GM21723 (cell line): ENCODE measurements at regions not wholly inside any gene's neighbourhood (a gene's known extent, or its start where the extent isn't known, plus 50 kb on each side); places are given as distances from the start of the nearest gene placed in this dataset.

Source experiments
- ATAC-seq: cut with Tn5 transposase; IDR thresholded peaks from one replicate; pipeline ENCODE4 v1.9.1; 2021; ENCODE audit warnings: mild to moderate bottlenecking, moderate library complexity; ENCODE audit not compliant: unreplicated experiment

DNA sequence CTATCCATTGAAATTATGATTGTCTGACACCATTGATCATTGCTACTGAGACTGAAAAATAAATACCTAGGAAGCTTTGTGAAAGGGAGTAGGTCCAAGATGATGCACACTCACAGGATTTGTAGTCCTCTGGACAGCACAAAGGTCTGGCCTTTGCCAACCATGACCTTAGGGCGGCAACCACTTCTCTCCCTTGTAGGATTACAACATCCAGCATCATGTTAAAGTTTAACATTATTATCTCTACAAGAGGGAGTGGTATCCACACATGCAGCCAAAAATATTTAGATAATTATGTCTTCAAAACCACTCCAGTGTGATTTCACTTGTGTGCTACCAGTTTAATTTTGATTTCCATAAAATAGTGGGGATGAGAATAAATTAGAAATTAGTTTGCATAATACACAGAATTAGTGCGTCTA is 51.1 kb upstream of the NHSL1 start:
- ATAC-seq, result no peak

DNA sequence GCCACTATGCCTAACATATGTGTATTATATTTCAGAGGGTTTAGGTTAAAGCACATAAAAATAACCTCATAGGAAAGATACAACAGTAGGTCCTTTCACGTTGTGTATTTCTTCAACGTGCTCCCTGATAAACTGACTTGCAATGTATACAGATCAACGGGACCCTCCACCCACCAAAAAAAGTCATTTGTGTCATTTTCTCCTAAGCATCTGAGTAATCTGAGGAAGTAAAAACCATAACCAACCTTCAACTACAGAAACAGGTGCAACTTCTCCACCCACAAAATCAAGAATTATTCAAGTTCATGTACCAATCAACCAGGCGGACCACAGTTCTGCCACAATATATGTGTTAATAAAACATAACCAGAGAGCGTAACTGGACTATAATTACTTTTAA is 54.9 kb upstream of the NHSL1 start:
- no peak for ATAC-seq

DNA sequence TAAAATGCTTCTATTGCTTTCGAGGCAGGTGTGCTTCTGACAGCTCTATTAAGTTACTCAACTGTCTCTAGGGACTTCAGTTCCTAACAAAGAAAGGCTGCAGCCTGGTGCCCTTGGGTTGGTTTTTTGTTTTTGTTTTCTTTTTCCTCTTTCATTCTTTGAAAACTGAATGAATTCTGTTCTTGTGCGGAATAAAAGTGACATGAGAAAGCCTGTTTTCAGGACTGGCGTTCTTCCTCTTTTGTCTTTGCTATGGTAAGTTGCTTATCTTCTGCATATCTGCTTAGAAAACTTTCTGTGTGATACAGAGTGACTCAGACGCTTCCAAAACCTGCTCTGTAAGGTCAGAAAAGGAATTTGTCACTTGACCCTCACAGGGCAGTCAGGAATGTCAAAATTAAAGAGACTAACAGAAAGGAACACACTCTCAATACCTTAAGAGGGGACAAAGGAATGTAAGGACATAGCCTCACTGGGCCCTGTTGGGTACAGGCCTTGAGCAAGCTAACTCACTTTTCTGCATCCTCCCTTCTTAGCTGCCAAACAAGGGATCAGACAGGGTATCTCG is 56.2 kb upstream of the NHSL1 start:
- ATAC-seq, result no peak

DNA sequence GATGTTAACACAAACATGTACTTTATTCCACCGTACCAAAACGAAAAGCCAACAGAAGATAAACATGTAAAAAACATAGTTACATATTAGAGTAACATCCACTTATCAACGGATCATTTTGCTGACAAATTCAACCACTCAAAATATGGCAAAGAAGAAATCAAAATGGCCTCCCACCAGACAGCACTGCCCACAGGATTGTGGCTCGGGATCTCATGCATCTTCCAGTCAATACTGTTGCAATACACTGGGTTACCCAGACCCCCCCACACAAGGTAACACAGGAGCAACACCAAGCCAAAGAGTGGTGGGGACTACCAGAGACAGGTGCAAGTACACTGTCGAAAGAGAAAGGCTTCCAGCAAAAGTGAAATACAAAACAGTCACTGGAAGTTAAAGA is 57.9 kb upstream of the NHSL1 start:
- no peak for ATAC-seq

DNA sequence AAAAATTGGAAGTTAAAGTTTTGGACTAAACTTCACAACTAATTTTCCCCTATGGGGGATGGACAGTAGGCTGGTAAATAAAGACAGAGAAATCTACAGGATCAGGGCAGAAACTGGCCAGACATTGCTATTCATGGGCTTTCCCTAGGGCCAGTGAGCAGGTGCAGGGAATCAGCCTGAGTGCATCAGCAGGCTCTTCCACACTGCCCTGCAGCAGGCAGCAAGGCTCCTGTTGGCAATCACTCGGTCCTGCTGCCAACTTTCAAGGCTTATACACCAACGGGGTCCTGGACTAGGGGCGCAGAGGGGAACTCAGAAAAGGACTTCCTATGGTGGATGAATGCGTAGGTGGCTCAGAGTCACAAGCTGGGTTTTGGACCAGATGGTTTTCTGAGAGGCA is 59.8 kb upstream of the NHSL1 start:
- no peak for ATAC-seq

DNA sequence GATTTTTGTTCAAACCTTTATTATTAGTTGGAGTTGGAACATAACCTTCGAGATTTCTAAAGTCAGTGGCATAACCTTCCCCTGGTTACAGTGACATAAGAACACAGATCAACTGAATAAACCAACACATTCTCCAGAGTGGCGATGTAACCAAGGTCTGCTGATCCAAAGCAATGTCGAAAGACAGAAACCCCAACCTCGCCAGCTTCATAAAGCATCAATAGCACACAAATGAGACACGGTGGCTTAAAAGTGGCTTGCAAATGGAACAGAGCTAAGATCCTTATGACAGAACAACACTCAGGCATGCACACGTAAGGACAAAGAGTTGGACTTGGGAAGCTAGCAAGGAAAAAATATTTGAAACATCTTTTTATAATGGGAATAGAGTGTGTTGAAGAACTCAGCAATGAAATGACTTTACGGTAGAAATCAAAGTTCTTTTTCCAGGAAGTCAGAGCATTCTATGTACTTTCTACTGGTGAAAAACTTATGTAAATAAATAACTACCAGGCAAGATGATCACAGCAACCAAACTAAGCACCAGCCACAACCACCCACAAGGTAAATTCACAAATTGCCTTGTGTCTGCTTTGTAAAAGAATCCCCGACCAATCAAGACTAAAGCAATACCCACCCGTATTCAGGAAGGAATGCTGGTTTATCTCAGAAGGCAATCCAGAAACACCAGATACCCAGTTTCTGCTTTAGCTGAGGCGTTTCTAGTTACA is 61.0 kb upstream of the NHSL1 start:
- ATAC-seq, result no peak

DNA sequence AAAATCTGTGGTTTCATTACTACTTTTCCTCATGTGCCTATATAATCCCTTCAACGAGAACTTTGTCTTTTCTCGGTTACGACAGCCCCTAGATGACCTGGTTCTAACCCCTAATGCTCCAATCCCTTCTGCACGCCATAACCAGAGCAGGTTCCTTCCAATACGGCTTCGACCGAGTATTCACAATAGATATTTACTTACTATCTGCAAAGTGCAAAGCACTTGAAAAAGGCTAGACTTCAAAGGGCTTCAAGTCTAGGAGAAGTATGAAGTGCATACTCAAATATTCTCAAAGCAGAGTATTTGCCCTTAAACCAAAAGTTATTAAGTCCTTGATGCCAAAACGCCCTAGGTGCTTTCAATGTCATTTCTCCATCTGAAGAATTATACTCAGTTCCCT is 63.4 kb upstream of the NHSL1 start:
- no peak for ATAC-seq

DNA sequence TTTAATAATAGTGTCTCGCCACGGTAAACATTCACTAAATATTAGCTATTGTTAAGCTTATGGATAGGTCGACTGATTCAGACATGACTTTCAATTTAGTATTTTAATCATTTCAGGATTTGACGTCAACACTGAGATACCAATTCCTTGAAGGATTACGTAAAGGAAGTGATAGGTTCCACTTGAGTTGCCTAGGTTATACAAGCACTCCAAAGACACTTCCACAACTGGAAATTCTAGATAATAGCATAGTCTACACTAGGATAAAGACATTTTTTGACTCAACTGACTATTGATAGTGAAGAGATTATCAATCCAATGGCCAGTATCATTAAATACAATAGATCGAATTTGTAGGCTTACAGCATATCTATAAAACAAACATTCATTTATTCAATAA is 63.9 kb upstream of the NHSL1 start:
- ATAC-seq, result no peak

DNA sequence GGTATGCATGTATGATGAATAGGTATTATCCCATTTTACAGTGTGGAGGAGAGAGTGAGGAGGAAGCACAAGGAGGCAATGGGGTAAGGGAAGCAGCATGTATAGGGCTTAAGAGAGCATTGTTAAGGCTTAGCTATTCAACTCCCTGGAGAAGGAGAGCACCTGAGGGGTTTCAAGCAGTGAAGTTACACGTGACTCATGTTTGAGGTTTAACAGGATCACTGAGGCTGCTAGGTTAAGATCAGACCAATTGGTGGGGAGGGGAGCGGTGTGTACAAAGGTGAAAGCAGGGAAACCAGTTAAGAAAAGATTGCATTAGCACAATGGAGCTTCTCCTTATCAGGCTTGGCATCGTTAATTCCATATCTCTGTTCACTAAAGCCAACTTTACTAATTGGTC is 64.4 kb upstream of the NHSL1 start:
- ATAC-seq, result no peak

DNA sequence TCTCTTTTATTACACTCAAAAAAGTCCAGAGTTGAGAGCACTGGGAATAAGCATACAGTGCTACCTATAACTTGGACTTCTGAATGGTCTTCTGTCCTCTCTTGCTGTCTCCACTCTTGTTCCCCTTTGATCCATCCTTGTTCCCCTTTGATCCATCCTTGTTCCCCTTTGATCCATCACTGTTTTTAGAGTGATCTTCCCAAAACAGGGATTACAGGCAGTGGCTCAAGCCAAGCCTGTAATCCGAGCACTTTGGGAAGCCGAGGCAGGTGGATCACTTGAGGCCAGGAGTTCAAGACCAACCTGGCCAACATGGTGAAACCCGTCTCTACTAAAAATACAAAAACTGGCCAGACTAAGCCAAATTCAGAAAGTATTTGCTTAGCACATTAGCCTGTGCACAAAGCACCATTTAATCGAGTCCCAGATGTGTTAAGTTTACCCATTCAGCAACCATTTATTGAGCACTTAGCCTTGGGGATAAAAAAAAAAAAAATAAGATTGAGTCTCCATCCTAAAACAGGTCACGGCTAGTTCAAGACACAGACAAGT is 65.0 kb upstream of the NHSL1 start:
- ATAC-seq, result no peak

DNA sequence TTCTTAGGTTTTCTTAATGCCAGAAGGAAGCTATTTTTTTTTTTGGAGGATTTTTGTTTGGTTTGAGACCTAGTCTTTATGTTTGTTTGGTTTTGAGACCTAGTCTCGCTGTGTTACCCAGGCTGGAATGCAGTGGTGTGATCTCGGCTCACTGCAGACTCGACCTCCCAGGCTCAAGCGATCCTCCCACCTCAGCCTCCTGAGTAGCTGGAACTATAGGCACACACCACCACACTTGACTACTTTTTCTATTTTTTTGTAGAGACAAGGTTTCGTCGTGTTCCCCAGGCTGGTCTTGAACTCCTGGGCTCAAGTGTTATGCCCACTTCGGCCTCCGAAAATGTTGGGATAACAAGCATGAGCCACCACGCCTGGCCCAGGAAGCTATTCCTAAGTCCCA is 67.8 kb upstream of the NHSL1 start:
- no peak for ATAC-seq

DNA sequence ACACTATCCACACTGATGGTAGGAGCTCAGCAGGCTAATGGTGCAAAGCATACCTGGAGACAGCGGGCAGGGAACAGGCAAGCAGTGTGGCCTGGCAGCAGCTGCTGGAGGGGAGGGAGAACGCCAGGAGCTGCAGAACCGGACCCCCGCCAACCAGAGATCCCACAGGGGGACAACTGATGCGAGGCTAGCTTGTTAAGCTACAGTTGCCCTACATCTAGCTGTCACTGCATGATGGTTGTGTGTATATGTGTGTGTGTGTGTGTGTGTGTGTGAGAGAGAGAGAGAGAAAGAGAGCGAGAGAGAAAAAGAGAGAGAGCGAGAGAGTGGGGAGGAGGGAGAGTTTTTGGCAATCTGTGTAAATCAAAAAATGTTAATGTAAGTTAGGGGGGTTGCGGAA is 69.7 kb upstream of the NHSL1 start:
- ATAC-seq, result no peak

DNA sequence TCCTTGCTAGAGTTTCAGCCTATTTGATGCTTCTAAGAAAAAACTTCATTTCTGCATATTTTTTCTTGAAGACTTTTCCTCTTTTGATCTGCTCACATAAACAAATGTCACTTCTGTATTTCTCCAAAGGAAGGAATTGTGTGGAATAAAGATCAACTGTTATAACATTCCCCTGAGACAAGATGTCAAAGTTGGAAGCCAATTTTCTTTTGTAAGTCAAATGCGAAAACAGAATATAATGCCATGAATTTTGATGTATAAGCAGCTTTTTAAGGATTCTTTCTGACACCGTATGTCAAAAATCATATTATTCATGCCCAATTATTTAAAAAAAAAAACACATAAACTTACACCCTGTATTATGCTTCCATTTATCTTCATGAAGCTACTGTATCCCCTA is 70.3 kb upstream of the NHSL1 start:
- ATAC-seq, result no peak

DNA sequence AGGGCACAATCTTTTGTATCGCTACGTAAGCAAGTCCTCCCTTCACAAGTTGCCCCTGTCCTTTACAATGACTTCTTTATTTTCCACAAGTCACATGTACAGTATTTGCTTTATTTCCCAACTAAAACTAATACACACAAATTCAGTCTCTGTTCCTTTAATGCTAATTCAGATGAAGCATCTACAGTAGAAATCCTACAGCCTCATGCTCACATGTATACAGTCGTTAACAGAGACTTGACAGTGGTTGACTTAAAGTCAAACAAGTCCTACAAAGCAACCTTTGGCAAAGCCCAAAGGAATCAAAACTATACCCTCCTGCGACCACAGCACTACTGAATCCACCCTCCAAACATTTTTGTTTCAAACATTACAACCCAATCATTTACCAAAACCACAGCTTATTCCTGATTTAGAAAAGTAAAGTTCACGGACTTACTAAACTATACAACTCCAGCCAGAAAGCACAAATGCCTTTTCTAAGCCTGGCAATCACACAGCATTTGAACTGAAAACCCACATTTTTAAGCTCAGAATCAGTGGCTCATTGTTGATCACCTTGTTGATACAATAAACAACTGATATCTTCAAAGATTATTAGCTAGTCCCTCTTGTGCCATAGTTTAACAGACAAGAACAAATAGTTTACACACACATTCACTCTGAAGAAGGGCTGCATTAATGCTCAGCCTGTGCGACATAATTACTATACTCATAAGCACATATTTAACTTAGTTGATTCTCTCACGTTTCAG is 70.9 kb upstream of the NHSL1 start:
- ATAC-seq, result no peak

DNA sequence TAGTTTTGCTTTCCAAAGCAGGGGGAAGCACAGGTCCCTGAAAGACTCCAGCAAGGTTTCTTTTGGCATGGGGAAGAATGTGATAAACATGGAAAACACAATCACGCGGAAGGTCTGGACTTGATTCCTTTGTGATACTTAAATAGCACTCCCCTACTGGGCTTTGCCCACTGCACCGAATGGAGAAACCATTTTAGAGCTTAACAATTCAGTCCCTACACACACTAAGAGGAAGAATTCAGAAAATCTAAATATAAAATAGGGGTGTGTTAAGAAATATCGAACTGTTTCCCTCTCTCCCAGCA is 71.4 kb upstream of the NHSL1 start:
- no peak for ATAC-seq

DNA sequence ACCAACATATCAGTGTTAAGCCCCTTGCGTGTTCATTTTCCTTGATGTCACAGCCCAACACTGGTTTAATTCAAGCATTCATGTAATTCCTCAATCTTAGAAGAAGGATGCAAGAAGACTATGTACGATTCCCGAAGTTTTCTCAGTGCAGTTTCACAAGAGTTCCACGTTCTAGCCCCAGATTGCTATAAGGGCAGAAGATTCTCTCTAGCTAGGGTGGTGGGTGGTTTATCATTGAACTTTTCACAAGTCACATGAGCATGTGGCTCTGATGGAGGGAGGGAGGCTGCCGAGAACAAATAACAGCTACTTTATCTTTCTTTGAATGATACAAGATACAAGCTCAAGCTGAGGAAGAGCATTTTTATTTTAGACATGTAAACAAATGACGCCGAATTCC is 71.9 kb upstream of the NHSL1 start:
- no peak for ATAC-seq

DNA sequence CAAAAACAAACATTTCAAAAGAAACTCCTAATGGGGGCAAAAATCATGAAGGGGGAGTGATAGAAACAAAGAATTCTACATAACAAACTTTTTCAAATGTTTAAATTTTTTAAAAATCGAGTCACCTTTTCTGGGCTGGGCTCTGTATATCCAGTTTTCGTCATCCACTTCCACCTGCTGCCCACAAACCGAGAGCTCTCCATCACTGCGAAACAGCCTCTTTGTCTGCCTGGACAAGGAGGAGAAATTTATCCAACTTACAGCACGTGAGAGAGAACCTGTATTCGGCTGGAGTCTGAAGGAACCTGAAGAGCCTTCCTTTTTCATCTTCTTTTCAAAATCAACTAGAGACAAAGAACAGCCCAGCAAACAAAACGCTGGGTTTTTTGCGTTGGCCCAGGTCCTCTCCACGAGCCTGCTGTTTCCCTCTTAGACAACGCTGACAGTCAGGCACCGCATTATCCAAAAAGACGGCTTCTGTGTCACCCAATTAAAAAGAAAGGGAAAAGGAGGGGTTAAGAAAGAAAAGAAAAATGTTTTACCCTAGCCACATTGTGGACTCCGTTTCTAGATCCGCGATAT is 72.4 kb upstream of the NHSL1 start:
- no peak for ATAC-seq

DNA sequence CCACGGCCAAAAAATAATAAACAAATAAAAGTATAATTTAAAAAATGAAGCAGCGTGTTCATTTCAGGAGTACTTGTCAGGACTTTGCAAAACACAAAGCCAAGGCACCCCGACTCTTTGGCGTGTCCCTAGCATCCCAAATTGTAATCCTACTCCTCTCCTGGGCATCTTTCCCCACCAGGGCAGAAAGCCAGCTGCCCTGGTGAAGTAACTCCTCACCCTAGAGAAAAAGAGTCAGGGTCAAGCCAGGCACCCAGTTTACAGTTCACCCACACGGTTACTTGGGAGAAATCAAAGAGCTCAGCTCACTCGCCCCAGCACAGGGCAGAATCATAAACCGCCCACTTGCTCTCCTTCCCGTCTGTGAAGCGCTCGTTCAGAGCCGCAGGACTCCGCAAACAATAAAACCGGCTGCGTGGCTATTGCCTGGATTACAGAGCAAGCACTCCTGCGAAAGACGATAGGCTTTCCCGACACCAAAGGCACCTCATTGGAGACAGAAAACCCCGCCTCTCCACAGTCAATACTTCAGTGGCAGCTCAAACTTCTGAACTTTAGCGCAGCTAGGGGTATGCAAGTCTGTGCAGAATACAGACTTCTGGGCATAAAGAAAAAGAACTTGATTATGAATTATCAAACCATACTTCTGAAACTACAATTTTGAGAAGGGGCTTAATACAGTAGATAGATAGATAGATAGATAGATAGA is 73.0 kb upstream of the NHSL1 start:
- no peak for ATAC-seq

DNA sequence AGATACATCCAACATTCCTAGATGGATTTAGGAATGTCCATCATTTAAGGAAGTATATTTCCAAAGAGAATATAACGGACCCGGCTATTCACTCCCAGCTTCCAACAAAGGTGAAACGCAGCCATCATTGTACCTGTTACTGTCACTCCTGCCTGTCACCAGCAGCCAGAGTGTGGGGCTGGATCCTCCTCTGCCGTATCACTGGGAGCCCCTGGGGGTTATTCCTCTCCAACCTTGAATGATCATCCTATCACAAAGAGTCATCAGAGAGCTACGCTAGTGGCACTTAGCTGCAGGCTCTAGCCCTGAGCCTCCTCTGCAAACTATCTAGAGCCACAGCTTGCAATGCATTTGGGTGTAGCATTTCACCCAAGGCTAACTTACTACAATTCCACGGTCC is 73.6 kb upstream of the NHSL1 start:
- ATAC-seq, result no peak

DNA sequence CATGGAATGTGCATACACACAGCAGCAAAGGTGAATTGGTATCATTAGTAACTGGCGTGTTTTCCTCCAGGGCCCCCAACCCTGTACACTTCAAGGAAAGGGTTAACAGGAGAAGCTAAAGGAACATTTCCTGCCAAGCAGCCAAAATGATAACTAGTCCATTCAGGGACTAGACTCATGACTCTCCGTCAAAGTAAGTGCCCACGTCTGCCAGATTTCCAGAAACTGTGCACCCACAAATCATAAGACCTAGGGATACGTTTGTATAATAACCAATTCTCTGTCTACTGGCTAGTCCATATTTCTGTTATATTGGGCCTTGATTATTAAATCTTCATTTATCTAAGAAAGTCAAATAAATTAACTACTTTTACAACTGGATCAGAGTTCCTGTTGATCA is 76.0 kb upstream of the NHSL1 start:
- ATAC-seq, result no peak

DNA sequence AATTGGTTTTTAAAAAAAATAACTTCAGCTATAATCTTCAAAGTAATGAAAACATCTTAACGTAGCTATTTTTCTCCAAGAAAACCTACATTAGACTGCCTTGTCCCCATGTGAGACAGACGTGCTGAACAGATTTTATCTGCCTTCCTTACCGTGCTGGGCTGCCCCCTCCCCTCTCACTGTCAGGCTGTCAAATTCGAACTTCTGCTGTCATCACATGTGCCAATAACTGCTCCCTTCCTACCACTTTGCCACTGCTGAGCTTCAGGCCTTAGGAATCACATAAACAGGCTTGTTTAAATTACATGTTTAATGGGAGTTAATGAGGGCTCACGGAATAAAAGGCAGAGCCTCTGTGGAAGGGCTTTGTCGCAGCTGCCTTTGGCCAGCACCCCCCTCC is 77.0 kb upstream of the NHSL1 start:
- ATAC-seq, result no peak
